ENCODE measurements at regions not wholly inside any gene's neighbourhood (a gene's known extent, or its start where the extent isn't known, plus 50 kb on each side); places are given as distances from the start of the nearest gene placed in this dataset.
"Not testable (repeated sequence)": the region's sequence is repeated elsewhere in the genome, so short reads cannot be mapped to it uniquely, and the experiment has no call there.

DNA sequence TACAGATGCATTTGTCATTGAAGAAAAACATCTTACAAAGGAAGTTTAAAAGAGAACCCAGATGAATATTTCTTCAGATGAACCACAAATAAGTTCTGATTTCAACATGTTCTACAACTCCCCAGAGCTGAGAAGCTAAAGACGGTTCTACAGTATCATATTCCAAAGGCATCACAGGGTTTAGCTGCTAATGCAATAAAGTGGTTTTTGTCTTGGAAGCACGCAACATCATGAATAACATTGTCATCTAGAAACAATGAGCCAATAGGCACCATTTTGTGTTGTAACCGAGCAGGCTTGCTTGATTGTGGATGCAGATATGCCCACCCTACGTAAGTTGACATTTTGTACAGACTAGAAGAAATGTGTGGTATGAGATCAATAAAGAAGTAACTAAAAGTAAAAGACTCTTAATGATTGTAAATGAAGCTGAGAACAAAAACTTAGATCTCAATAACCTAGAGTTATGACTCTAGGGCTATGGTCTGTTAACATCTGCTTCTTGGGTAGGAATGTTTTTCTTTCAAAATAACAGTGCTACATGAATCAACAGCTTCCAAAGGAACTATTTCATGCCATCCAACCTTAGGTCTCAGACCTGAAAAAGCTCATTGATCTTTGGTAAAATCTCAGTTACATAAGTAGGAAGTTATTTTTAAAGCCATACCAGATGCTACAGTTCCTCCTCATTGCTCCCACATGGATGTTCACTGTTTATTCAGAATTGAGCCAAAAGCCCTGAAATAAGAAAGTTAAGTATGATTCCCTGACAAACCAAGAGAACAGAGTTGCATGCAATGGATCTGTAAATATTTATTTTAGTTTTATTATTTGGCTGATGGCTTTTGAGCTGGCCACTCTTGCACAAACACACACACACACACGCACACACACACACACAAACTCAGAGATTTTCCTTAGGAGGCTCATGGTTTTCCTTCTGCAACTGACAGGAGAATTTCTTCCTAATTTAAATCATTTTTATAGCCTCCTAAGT, 118.7 kb upstream of the SLCO6A1 start:
- peak; percentile 62 for DNase-seq

DNA sequence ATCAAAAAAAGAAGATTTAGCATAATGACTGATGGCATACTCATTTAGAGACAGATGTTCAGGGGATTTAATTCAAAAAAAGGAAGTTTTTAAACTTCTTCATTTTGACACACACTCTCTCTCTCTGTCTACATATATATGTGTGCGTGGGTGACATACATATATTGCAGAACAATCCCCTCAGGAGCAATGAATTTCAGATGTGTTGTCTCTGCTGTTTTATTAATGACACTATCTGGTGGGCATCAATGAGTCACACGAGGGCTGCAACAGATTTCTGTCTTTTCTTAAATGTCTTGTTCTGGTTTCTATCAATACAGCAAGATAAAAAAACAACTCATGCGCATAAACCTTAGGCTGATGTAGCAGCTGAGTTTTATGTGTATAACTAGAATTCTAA, 123.5 kb upstream of the SLCO6A1 start:
- no peak for DNase-seq

- peak; percentile 5 for DNase-seq
Observed at GRCh38 chr5:102623329-102624065, 124.7 kb upstream of the SLCO6A1 start.

DNA sequence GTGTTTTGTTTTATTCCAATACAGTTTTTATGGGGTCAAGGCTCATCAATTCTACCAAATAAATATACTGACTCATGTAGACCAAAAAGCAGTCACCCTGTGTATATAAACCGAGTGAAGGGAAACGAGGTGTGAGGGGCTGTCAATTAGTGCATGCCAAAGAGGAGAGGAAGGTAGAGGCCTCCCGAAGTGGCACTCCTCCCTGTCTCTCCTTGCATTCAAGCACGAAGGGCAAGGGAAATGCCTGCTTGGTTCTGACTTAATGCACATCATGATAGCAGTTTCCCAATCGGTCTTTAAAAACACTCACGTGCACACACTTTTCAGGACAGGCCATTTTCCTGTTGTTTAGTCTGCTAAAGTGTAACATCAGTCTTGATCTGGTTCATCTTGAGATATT, 125.6 kb upstream of the SLCO6A1 start:
- peak; percentile 16 for DNase-seq

GRCh38 chr5:102625468-102625867, 126.7 kb upstream of the SLCO6A1 start:
- DNase-seq: no peak

DNA sequence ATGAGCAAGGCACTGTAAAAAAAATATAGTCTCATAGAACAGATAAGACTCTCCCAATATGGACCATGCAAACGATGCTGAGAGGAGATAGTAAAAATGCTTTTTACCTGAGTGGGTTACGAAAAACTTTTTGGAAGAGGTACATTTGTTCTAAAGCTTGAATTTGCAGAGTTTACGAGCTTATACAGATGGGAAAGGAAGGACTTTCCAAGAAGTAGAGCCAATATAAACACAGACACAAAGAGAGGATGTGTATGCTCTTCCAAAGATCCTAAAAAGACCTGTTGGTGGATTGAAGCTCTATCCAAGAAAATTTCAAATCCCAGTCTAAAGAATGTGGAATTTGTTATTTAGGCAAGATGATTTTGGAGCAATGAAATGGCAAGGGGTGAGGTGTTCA, 127.1 kb upstream of the SLCO6A1 start:
- DNase-seq: no peak

DNA sequence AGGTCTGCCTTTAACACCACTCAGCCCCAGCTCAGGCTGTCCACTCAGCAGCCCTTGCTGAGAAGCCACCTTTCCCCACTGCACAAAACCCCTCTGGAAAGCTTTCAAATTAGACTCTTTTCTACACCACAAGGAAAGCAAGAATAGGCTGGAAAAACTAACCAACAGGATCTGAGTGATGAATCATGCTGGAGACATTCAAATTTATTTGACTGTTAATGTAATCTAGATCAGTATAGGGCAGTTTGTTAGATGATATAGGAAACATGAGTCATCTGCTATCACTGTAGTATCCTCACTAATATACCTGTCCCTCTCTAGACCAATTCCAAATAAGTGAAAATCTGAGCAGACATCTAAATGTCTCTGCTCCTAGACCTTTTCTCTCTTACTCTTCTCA, 127.8 kb upstream of the PAM start:
- DNase-seq: peak; percentile 41

DNA sequence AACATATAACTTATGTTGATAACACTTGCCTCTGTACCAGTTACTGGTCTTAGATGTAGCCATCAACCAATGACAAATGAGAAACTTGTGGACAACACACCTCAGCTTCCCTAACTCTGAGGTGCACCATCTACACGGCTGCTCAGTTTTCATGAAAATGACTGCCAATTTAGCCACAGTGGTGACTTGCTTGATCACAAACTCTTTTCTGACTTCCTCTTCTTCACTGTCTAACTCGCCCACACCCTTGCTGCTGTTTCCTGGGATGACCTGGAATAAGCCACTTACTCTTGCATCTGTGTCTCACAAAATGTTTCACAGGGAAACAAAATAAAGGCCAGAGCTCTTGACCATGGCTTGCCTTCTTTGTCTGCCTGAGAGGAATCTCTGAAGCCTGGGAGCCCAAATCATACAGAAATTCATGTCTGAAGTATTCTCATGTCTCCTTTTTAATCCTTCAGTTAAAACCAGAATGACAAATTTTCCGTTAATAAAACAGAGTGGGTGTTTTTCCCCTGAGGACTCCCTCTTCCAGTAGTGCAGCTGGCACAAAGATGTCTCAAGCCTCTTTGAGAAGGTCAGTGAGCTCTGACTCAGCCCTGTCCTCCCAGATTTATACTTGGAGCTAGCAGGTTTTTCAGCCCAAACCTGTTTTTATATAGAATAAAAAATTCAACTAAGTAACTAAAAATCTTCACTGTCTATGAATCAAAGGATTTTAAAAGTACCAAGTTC, 126.5 kb upstream of the PAM start:
- peak; percentile 81 for DNase-seq

- DNase-seq: peak; percentile 65
Observed at GRCh38 chr5:102629827-102630605, 125.1 kb upstream of the PAM start.

- DNase-seq: not testable (repeated sequence)
Observed at GRCh38 chr5:102635399-102635798, 119.7 kb upstream of the PAM start.

GRCh38 chr5:102638316-102638715, 116.8 kb upstream of the PAM start:
- no peak for DNase-seq

DNA sequence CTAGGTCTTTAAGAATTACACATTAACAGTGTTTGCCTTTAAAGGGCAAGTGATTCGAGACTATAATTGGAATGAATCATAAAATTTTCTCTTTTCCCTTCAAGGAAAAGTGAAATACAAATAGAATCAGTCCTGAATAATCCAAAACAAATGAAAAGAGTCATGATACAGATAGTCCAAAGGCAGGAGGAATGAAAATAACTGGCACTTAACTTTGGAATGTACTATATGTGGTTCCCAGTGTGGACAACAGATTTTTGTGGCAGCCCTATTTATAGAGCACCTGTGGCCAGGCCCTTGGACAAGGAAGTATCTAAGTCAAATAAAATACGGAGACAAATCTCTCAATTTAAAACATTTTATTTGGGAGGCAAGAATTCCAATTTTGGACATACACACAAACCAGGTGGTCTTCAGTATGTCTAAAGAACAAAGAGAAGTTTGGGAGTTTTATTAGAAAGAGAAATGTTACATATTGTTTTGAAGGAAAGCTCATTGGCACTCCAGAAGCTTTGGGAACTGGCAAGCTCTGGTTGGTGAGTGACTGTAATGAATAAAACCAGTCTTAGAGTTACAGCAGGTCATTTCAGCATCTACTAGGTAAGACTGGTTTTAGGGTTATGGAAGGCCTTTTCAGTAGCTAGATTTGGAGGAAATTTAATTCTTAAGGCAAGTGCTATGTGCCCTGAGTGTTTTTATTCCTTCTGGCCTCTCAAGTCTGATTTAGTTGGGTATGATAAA, 116.0 kb upstream of the PAM start:
- peak; percentile 10 for DNase-seq

DNA sequence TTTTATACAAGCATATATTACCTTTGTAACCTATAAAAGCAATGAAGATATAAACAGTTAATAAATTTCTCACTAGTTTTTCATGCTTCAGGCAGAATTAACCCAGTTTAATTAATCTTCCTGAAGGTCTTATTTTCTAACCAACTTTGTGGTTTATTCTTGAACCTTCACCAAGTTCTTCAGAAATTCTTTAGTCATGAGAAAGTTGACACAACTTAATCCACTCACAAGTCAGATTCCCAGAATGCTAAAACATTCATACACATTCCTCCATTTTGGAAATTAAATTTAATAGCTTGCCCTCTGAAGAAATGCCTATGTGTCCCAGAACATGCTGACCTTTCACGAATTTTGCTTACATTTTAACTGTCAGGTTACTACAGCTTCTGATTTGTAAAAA, 105.4 kb upstream of the PAM start:
- no peak for DNase-seq

DNA sequence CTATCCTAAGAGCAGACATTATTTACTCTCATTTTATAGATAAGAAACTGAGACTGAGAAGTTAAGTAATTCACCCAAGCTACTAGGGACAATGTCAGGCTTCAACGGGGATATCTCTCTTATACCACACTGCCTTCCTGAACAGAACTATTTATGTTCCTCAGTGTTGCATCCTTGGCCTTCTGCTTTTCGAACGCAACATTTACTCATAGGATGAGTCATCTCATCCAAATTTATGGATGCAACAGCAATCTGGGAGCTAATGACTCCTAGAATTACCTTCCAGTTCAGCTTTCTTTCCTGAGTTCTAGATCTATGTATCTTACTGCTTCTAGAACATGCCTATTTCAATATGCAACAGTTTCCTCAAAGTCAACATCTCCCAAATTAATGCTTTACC, 103.6 kb upstream of the PAM start:
- DNase-seq: peak; percentile 23

- no peak for DNase-seq
Observed at GRCh38 chr5:102654559-102655349, 100.4 kb upstream of the PAM start.

DNA sequence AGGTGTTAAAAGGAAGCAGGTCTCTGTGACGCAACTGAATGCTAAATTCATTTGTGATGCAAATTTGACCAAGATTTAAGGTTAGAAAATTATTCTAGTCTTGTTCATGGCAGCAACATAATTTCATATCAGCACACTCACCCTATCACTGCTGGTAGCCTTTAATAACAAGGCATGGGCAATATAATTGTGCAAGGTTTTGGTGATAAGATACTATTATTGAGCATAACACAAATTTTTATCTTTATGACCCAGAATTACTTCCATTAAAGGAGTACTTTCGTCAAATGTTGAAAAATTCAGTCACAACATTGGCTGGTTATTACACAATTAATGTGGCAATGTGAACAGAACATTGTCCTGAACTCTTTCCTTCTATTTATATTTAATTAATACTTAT, 96.0 kb upstream of the PAM start:
- no peak for DNase-seq

DNA sequence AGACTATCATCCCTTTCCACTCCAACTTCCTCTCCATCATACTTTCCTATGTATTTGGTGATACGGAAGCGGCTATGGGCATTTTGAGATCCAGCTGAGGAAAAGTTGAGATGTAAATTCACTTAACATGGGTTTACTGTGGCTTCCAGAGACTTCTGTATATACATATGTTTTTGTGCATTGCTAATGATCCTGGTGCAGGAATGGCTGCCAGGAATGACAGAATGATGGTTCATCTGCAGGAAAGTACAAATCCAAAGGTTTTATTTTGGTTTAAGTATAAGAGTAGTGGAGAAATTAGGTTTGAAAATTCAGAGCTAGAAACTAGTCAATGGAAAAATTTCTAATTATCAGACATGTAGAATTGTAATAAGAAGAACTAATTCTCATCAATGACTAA, 95.0 kb upstream of the PAM start:
- DNase-seq: no peak

GRCh38 chr5:102663749-102664530, 91.2 kb upstream of the PAM start:
- peak; percentile 35 for DNase-seq

DNA sequence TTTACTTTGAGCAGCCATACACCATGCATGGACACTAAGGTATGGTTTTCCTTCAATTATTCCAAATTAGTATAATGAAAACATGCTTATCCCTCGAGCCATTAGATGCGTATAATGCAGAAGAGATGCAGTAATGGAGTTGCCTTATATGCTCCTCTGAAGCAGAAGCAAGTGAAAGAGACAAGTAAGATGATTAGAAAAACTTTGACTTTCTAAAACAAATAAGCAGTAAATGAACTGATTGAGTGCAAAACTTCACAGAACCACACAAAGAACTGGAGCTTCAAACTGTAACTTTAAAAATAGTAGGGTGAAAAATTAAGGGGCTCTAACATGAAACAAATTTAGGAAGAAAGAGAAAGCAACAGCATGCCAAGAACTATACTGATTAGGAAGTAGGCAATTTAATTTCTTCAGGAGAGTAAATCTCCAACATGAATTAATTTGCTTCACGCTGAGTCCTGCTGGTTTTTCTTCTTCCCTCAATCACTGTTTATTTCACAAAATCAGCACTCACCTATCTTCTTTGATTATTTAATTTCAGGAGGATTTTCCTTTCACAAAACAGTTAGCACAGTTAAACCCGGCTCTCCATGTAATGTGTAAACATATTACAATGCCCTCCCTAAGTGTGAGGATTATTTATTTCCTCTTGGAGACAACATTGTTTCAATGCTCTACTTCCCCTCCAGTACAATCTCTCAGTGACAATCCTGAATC, 90.3 kb upstream of the PAM start:
- peak; percentile 56 for DNase-seq
